ENCODE measurements at regions not wholly inside any gene's neighbourhood (a gene's known extent, or its start where the extent isn't known, plus 50 kb on each side); places are given as distances from the start of the nearest gene placed in this dataset.

GRCh38 chr12:107360482-107360881, 267.1 kb upstream of the CRY1 start:
- TF ChIP-seq CTCF (IDR thresholded peaks at IDR 0.05; ENCODE audit: poor library complexity) (no peak), EZH2 (IDR thresholded peaks at IDR 0.05; ENCODE audit: borderline replicate concordance) (no peak), EZH2phosphoT487 (IDR thresholded peaks at IDR 0.05; ENCODE audit: low read depth, severe bottlenecking, unreplicated experiment) (no peak)
